ENCODE measurements at regions not wholly inside any gene's neighbourhood (a gene's known extent, or its start where the extent isn't known, plus 50 kb on each side); places are given as distances from the start of the nearest gene placed in this dataset.

- TF ChIP-seq GATA2 (IDR thresholded peaks at IDR 0.05; ENCODE audit: low read depth, low read length): no peak
- TF ChIP-seq GATA3 (IDR thresholded peaks at IDR 0.05; ENCODE audit: low read depth, low read length): no peak
Measured at GRCh38 chr14:25699981-25700380, 650.0 kb upstream of the STXBP6 start.

- TF ChIP-seq GATA3 (IDR thresholded peaks at IDR 0.05; ENCODE audit: low read depth, low read length): no peak
- no peak for TF ChIP-seq GATA2 (IDR thresholded peaks at IDR 0.05; ENCODE audit: low read depth, low read length)
Measured at GRCh38 chr14:25698111-25698510, 648.2 kb upstream of the STXBP6 start.

GRCh38 chr14:25696176-25696575 lies 646.2 kb upstream of the STXBP6 start:
- no peak for TF ChIP-seq GATA3 (IDR thresholded peaks at IDR 0.05; ENCODE audit: low read depth, low read length)
- TF ChIP-seq GATA2 (IDR thresholded peaks at IDR 0.05; ENCODE audit: low read depth, low read length): no peak

DNA sequence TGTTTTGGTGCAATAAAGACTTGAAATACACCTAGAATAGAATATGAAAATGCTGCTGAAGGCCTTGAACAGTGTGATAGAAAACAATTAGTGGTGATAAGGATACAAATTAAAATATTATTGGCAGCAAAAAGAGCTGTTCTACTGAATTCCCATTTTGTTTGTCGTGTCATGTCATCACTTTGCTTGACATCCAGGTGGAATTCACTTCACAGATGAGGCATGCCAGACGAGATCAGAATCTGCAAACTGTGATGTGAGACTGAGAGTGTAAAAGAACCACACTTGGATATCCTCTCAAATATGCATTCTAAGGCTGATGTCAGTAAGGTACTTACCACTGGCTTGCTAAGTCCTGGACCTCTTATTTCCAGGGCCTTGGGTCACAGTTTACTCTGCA lies 635.1 kb upstream of the STXBP6 start:
- TF ChIP-seq GATA2 (IDR thresholded peaks at IDR 0.05; ENCODE audit: low read depth, low read length) (no peak), GATA3 (IDR thresholded peaks at IDR 0.05; ENCODE audit: low read depth, low read length) (no peak)

- no peak for TF ChIP-seq GATA2 (IDR thresholded peaks at IDR 0.05; ENCODE audit: low read depth, low read length)
- no peak for TF ChIP-seq GATA3 (IDR thresholded peaks at IDR 0.05; ENCODE audit: low read depth, low read length)
Measured at GRCh38 chr14:25680934-25681333, 631.0 kb upstream of the STXBP6 start.

DNA sequence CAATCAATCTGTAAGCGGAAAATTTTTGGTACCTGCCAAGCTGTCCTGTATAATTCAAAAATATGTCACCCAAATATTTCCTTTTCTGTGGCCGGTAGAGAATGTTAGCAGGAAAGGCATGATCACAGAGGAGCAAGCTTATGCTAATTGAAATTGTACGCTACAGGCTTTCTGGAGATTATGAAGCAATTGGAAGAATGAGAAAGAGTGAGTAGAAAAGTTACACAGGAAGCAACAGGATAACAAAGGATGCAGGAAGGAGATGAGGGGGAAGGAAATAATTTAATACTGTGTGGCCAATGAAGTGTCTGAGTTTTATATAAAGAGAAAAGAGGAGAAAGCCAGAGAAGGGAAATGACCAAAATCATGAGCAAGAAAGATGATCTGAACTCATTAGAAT lies 627.2 kb upstream of the STXBP6 start:
- TF ChIP-seq GATA2 (IDR thresholded peaks at IDR 0.05; ENCODE audit: low read depth, low read length) (no peak), GATA3 (IDR thresholded peaks at IDR 0.05; ENCODE audit: low read depth, low read length) (no peak)

- TF ChIP-seq GATA2 (IDR thresholded peaks at IDR 0.05; ENCODE audit: low read depth, low read length) (no peak), GATA3 (IDR thresholded peaks at IDR 0.05; ENCODE audit: low read depth, low read length) (no peak)
Measured at GRCh38 chr14:25667387-25667786, 617.4 kb upstream of the STXBP6 start.

- no peak for TF ChIP-seq GATA3 (IDR thresholded peaks at IDR 0.05; ENCODE audit: low read depth, low read length)
Measured at GRCh38 chr14:25666877-25667276, 616.9 kb upstream of the STXBP6 start.

- no peak for TF ChIP-seq GATA2 (IDR thresholded peaks at IDR 0.05; ENCODE audit: low read depth, low read length)
- no peak for TF ChIP-seq GATA3 (IDR thresholded peaks at IDR 0.05; ENCODE audit: low read depth, low read length)
Measured at GRCh38 chr14:25658988-25659387, 609.0 kb upstream of the STXBP6 start.

GRCh38 chr14:25630447-25630846 lies 580.5 kb upstream of the STXBP6 start:
- TF ChIP-seq GATA2 (IDR thresholded peaks at IDR 0.05; ENCODE audit: low read depth, low read length) (no peak), GATA3 (IDR thresholded peaks at IDR 0.05; ENCODE audit: low read depth, low read length) (no peak)

DNA sequence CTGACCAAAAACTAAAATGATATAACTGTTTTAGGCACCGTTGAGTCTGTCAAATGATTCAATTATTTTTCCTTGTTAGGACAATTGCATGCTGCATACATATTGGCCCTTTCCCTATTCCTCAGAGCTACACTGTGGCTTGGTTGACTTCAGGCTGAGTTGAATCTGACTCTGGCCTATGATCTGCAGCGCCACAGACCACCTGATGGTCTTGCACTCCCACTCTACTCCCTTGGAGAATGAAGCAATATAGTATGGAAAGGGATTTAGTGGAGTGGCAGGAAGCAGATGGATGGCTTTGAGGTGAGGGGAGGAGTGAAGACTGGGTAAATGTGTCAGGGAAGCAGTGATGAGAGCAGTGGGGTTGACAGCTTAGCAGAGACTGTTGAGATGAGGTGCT lies 579.0 kb upstream of the STXBP6 start:
- no peak for TF ChIP-seq GATA2 (IDR thresholded peaks at IDR 0.05; ENCODE audit: low read depth, low read length)
- TF ChIP-seq GATA3 (IDR thresholded peaks at IDR 0.05; ENCODE audit: low read depth, low read length): no peak

GRCh38 chr14:25628390-25628789 lies 578.4 kb upstream of the STXBP6 start:
- TF ChIP-seq GATA2 (IDR thresholded peaks at IDR 0.05; ENCODE audit: low read depth, low read length): no peak
- TF ChIP-seq GATA3 (IDR thresholded peaks at IDR 0.05; ENCODE audit: low read depth, low read length): no peak

DNA sequence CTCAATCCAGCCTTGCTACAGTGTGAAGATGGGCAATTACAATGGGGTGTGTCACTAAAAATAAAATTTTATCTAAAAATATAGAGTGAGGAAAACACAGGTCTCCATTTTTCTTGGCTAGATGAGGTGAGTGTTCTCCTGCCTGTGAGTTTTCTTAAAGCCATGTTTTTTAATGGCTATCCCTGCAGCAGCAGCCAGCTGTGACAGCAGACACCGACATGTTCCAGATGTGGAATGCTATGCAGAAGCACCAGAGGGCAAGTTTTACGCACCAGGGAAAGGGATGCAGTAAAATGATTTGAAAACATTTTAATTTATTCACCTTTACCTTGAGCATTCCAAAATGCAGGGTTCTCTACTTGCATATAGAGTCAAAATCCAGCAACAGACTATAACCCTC lies 577.0 kb upstream of the STXBP6 start:
- no peak for TF ChIP-seq GATA2 (IDR thresholded peaks at IDR 0.05; ENCODE audit: low read depth, low read length)
- no peak for TF ChIP-seq GATA3 (IDR thresholded peaks at IDR 0.05; ENCODE audit: low read depth, low read length)

DNA sequence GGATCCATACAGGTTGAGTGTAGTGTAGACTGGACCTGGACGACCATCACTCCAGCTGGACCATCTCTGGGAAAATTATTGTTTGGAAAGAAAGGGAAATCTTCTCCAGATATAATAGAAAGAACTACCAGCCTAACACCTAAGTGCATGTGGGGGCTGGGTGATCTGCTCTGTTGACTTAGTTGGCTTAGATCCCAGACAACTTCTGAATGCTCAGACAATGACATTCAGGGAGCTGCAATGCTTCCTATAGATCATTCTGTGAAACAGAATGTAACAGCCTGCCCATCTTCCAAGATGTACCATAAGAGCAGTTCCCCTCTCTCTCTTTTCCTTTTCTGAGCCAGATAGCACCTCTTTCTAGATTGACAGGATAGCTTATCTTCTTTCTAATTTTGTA lies 572.8 kb upstream of the STXBP6 start:
- TF ChIP-seq GATA2 (IDR thresholded peaks at IDR 0.05; ENCODE audit: low read depth, low read length): no peak
- TF ChIP-seq GATA3 (IDR thresholded peaks at IDR 0.05; ENCODE audit: low read depth, low read length): no peak

GRCh38 chr14:25620515-25620914 lies 570.6 kb upstream of the STXBP6 start:
- TF ChIP-seq GATA2 (IDR thresholded peaks at IDR 0.05; ENCODE audit: low read depth, low read length) (no peak), GATA3 (IDR thresholded peaks at IDR 0.05; ENCODE audit: low read depth, low read length) (no peak)

DNA sequence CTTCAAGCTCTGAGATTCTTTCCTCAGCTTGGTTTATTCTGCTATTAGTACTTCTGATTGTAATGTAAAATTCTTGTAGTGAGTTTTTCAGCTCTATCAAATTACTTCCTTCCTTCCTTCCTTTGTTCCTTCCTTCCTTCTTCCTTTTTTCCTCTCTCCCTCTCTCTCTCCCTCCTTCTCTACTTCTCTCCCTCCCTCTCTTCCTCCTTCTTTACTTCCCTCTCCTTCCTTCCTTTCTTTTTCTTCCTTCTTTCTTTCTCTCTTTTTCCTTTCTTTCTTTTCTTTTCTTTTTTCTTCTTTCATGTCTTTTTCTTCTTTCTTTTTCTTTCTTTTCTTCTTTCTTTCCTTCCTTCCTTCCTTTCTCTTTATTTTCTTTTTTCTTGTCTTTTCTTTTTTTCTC lies 565.2 kb upstream of the STXBP6 start:
- no peak for TF ChIP-seq GATA3 (IDR thresholded peaks at IDR 0.05; ENCODE audit: low read depth, low read length)
- TF ChIP-seq GATA2 (IDR thresholded peaks at IDR 0.05; ENCODE audit: low read depth, low read length): no peak
